HG03432 (cell line): ENCODE measurements at regions not wholly inside any gene's neighbourhood (a gene's known extent, or its start where the extent isn't known, plus 50 kb on each side); places are given as distances from the start of the nearest gene placed in this dataset.
"Not testable (repeated sequence)": the region's sequence is repeated elsewhere in the genome, so short reads cannot be mapped to it uniquely, and the experiment has no call there.

Source experiments
- ATAC-seq: cut with Tn5 transposase; IDR thresholded peaks from one replicate; pipeline ENCODE4 v1.9.1; 2021; ENCODE audit warnings: mild to moderate bottlenecking, moderate library complexity; ENCODE audit not compliant: unreplicated experiment

- not testable (repeated sequence) for ATAC-seq
Observed at GRCh38 chr7:35853194-35853593, 52.3 kb downstream of the SEPTIN7 start.

DNA sequence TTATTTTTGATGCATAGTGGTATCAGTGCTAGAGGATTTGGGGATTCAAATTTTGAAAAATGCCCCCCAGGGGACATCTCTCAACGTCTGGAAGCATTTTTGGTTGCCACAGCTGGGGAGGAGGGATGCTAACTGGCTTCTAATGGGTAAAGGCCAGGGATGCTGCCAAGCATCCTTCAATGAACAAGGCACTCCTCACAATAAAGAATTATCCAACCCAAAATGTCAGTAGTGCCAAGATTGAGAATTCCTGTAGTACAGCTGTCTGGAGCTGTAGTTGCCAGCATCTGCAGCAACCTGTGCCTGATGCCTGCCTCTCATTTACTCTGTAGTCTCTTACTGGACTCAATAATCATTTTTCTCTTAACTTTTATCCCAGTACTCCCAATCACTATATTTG, 53.5 kb downstream of the SEPTIN7 start:
- ATAC-seq = no peak

DNA sequence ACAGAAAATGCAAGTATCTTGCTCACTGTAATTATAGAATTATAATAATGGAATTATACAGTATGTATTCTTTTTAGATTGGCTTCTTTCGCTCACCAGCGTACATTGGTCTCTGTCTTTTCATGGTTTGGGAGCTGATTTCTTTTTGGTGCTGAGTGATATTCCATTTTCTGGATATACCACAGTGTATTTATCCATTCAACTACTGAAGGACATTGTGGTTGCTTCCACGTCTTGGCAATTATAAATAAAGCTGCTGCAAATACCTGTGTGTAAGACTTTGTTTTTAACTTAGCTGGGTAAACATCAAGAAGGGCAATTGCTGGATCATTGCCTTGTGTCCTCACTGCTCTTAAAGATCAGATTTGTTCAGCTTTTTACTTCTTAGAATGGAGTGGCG, 55.3 kb downstream of the SEPTIN7 start:
- ATAC-seq = no peak

- no peak for ATAC-seq
Observed at GRCh38 chr7:35860664-35861063, 59.8 kb downstream of the SEPTIN7 start.

- no peak for ATAC-seq
Observed at GRCh38 chr7:35865287-35865686, 64.4 kb downstream of the SEPTIN7 start.

- ATAC-seq = no peak
Observed at GRCh38 chr7:35866186-35866585, 65.3 kb downstream of the SEPTIN7 start.

DNA sequence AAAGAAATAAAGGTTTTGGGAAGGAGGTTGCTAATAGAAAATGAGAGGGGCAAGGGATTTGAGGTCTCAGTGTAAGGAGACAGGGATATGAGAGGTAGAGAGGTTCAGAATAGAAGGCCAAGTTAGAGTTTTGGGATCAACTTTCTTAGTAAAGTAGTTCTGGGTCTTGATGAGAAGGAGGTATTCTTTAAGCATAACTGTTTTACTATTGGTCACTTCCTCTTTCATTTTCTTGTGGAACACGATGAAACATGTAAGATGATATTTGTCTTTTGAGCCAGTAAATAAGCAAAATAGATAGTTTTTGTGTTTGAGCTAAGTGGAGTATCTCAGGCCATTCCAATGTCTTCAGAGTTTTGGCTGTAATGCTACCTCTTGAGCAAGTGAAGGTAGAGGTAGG, 68.3 kb downstream of the SEPTIN7 start:
- ATAC-seq = peak; percentile 54

GRCh38 chr7:35869810-35870209, 69.0 kb downstream of the SEPTIN7 start:
- no peak for ATAC-seq

GRCh38 chr7:35871856-35872255, 71.0 kb downstream of the SEPTIN7 start:
- ATAC-seq = no peak

GRCh38 chr7:35874886-35875285, 74.0 kb downstream of the SEPTIN7 start:
- ATAC-seq = no peak

DNA sequence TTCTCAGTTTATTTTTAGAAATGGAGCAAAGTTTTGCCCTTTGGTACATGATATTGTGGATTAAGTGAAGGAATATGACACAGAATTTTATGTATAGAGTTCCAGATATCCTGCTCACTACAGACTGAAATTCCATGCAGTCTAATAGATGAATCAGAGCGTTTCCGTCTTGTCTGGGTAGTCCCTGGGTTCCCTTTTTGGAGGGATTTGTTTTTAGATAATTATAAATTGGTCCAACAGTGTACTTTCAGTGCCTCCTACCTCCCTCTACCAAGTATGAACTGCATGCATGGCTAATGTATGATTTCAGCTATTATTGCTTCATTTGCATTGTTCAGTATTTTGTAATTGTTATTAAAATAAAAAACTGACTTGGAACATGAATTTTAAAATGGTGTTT, 74.4 kb downstream of the SEPTIN7 start:
- ATAC-seq = no peak

DNA sequence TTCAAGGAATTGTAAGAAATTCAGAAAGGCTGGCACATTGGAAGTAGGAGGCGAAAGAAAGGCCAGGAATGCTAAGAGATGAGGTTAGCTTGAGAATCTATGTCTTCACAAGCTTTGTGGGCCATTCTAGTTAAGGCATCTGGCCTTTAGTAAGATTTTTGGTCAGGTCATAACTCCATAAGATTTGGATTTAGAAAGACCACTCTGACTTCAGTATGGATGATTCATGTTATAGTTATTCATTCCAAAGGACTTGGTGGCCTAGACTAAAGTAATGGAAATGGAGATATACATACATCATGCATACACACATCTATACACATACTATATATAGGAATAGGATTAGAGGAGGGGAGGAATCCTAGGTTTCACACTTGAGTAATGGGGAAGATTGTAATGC, 77.5 kb downstream of the SEPTIN7 start:
- ATAC-seq = no peak

GRCh38 chr7:35887430-35887829, 86.6 kb downstream of the SEPTIN7 start:
- not testable (repeated sequence) for ATAC-seq

- no peak for ATAC-seq
Observed at GRCh38 chr7:35889001-35889400, 88.1 kb downstream of the SEPTIN7 start.

DNA sequence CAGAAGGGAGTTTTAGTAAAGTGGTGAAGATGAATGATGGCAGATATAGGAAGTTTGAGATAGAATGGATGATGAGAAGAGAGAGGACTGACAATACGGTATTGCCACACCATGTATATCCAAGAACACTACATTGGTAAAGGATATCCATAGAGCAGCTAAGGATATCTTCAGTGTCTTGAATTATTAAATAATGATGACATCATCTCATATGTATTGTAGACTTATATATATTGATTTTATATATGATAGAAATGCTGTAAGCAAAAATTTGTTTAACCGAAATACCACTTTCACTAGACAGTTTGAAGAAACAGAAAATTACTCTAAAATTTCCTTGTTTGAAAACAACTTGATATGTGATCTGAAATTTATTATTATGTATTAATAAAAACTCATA, 89.0 kb downstream of the SEPTIN7 start:
- no peak for ATAC-seq

GRCh38 chr7:35891004-35891830, 90.4 kb downstream of the SEPTIN7 start:
- no peak for ATAC-seq

DNA sequence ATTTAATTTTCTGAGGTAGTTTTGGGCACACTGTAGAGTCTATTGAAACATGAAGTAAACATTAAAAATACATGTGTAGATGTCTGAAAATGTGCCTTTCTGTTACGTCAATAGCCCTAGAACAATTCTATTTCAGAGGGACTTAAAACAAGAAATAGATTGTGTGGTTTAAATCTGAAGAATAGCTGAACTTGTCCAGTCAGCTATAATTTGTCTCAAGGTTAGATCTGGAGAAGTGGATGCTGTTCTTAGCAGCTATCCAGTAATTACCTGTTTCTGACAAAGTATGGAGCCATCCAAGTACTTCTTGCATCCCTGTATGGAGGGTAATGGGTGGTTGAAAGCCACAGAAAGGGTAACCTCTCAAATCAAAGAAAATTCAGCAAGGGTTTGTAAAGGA, 92.8 kb downstream of the SEPTIN7 start:
- no peak for ATAC-seq

- ATAC-seq = no peak
Observed at GRCh38 chr7:35894721-35895120, 93.9 kb downstream of the SEPTIN7 start.

GRCh38 chr7:35900651-35901050, 99.8 kb downstream of the SEPTIN7 start:
- no peak for ATAC-seq

- no peak for ATAC-seq
Observed at GRCh38 chr7:35905555-35905954, 104.7 kb downstream of the SEPTIN7 start.

DNA sequence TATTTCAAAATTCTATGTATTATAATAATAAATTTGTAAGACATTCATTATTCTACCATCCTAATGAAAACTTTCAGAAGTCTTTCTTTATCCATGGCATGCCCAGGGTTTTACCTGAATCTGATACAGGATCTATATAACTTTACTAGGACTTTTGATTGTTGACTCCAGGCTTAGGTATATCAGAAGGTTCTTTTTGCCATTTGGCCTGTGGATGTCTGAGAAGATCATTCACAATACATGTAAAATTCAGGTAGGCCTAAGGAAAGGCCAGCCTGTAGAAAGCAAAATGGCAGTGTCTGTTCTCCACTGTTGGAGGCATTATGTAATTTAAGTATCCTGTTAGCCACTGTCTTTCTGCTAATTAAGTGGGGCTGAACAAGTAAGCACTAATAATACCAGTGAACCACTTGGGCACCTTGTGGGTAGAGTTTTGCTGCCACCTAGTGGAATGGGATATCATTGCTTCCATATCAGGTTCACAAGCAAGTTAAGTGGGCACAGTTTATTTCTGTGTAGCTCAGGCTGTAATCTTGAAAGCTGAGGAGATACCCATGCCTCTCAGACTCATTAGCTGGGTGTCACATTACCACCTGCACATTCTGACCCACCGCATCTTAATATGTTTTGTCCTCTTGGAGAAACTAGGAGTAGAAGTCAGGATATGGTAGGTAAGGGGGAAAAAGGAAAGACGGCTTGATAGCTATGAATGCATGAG, 105.5 kb downstream of the SEPTIN7 start:
- peak; percentile 85 for ATAC-seq
